ENCODE measurements at regions not wholly inside any gene's neighbourhood (a gene's known extent, or its start where the extent isn't known, plus 50 kb on each side); places are given as distances from the start of the nearest gene placed in this dataset.

DNA sequence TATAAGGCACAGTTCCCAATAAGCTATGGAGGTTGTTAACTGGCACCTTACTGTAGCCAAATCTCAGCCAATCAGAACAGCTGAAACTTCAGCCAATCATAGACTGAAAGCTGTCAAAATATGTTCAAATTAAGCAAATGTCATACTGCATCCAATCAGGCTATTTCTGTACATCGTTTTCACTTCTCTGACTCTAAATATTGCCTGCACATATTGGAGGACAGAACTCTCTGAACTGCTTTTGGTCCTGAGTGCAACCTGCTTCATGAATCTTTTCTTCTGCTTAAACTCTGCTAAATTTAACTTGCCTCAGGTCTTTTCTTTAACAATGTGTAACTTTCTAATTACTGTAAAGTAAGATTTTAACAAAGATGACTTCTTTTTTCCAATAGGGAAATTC is 1198.9 kb upstream of the PCDH7 start:
- Histone ChIP-seq H3K4me3 (ENCODE audit: control insufficient read depth in 1 of 7, extremely low read depth in 1 of 7, insufficient read depth in 4 of 7, low read depth in 2 of 7, low read length in 6 of 7) (no peak overlapping the region), H3K9me3 (ENCODE audit: control extremely low read depth in 1 of 5, control insufficient read depth in 4 of 5, insufficient read depth in 2 of 5, low read depth in 1 of 5, low read length in 4 of 5) (no peaks in the 10 kb centered on the region), H3K27me3 (replicated peaks in 2 of 5; ENCODE audit: control insufficient read depth in 4 of 5, insufficient read depth in 5 of 5, low read length in 4 of 5) (no peaks in the 10 kb centered on the region), H3K36me3 (ENCODE audit: control insufficient read depth in 4 of 4, insufficient read depth in 4 of 4, low read length in 3 of 4) (no peaks in the 10 kb centered on the region), H3K27ac (ENCODE audit: insufficient read depth in 1 of 2, low read depth in 1 of 2, low read length in 2 of 2, poor library complexity in 1 of 2, severe bottlenecking in 2 of 2) (no peak overlapping the region), H3K4me1 (ENCODE audit: control extremely low read depth in 1 of 4, control insufficient read depth in 4 of 4, insufficient read depth in 4 of 4, low read length in 3 of 4) (no peaks in the 10 kb centered on the region)
- ChIA-PET CTCF (no interaction called here), POLR2A (no interaction called here)
- DNase-seq, result no peak
- 73% methylated on average over 1 of the region's 1 CpG for WGBS (ENCODE audit: insufficient coverage)

DNA sequence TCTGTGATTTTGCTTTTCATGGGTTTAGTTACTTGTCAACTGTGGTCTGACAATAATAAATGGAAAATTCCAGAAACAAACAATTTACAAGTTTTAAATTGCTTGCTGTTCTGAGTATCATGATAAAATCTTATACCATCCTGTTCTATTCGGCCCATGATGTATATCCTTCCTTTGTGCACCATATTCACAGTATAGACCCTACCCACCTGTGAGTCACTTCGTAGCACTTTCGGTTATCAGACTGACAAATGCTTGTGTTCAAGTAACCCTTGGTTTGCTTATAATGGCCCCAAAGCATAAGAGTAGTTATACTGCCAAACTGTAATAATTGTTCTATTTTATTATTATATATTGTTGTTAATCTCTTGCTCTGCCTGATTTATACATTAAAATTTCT is 1183.4 kb upstream of the PCDH7 start:
- no peak for DNase-seq
- POLR2A ChIA-PET, result no interaction called here
- H3K4me3 ChIP-seq (ENCODE audit: control insufficient read depth in 1 of 7, extremely low read depth in 1 of 7, insufficient read depth in 4 of 7, low read depth in 2 of 7, low read length in 6 of 7), result no peak overlapping the region
- H3K4me1 ChIP-seq (ENCODE audit: control extremely low read depth in 1 of 4, control insufficient read depth in 4 of 4, insufficient read depth in 4 of 4, low read length in 3 of 4), result no peaks in the 10 kb centered on the region
- H3K27ac ChIP-seq (ENCODE audit: insufficient read depth in 1 of 2, low read depth in 1 of 2, low read length in 2 of 2, poor library complexity in 1 of 2, severe bottlenecking in 2 of 2), result no peak overlapping the region
- H3K36me3 ChIP-seq (ENCODE audit: control insufficient read depth in 4 of 4, insufficient read depth in 4 of 4, low read length in 3 of 4), result no peaks in the 10 kb centered on the region
- CTCF ChIA-PET, result no interaction called here
- WGBS (ENCODE audit: insufficient coverage), result 100% methylated on average over 2 of the region's 3 CpGs
- H3K27me3 ChIP-seq (replicated peaks in 2 of 5; ENCODE audit: control insufficient read depth in 4 of 5, insufficient read depth in 5 of 5, low read length in 4 of 5), result no peaks in the 10 kb centered on the region
- no peaks in the 10 kb centered on the region for H3K9me3 ChIP-seq (ENCODE audit: control extremely low read depth in 1 of 5, control insufficient read depth in 4 of 5, insufficient read depth in 2 of 5, low read depth in 1 of 5, low read length in 4 of 5)

DNA sequence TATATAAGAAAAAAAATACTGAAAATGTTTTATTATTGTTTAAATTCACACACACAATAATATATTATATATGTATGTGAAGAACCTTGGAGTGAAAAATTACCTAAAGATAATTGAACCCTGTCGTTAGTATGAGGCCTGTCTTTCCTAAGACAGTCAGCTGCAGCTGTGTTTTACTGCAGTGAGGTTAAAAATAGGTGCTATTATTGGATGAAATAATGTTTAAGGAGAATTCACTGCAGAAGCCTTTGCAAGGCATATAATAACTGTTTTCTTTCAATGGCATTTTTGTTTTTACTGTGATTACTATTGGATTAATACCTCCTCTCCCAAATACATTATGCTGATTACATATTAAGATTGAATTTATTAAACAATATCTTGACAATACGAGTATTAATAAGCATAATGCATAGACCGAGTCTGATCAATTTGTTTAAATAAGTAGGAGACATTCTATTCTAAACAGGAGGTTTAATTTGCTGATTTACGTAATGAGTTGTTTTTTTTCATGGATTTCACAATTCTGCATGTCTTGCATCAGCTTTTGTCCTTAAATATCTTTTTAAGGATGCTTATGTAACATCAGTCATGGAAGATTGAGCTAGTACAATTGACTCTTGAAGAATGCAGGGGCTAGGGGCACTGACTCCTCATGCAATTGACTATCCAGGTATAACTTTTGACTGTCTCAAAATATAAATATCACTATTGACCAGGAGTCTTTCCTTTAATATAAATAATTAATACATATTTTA is 1181.1 kb upstream of the PCDH7 start:
- Histone ChIP-seq H3K4me1 (ENCODE audit: control extremely low read depth in 1 of 4, control insufficient read depth in 4 of 4, insufficient read depth in 4 of 4, low read length in 3 of 4) (no peaks in the 10 kb centered on the region), H3K4me3 (ENCODE audit: control insufficient read depth in 1 of 7, extremely low read depth in 1 of 7, insufficient read depth in 4 of 7, low read depth in 2 of 7, low read length in 6 of 7) (no peak overlapping the region), H3K27ac (ENCODE audit: insufficient read depth in 1 of 2, low read depth in 1 of 2, low read length in 2 of 2, poor library complexity in 1 of 2, severe bottlenecking in 2 of 2) (no peak overlapping the region), H3K9me3 (ENCODE audit: control extremely low read depth in 1 of 5, control insufficient read depth in 4 of 5, insufficient read depth in 2 of 5, low read depth in 1 of 5, low read length in 4 of 5) (peaks cover 0 to 2% (median 0%) of the 10 kb centered on the region in 5 experiments), H3K36me3 (ENCODE audit: control insufficient read depth in 4 of 4, insufficient read depth in 4 of 4, low read length in 3 of 4) (no peaks in the 10 kb centered on the region), H3K27me3 (replicated peaks in 2 of 5; ENCODE audit: control insufficient read depth in 4 of 5, insufficient read depth in 5 of 5, low read length in 4 of 5) (no peaks in the 10 kb centered on the region)
- ChIA-PET CTCF (no interaction called here), POLR2A (no interaction called here)
- DNase-seq, result no peak
- WGBS (ENCODE audit: insufficient coverage), result 71% methylated on average over 1 of the region's 4 CpGs

DNA sequence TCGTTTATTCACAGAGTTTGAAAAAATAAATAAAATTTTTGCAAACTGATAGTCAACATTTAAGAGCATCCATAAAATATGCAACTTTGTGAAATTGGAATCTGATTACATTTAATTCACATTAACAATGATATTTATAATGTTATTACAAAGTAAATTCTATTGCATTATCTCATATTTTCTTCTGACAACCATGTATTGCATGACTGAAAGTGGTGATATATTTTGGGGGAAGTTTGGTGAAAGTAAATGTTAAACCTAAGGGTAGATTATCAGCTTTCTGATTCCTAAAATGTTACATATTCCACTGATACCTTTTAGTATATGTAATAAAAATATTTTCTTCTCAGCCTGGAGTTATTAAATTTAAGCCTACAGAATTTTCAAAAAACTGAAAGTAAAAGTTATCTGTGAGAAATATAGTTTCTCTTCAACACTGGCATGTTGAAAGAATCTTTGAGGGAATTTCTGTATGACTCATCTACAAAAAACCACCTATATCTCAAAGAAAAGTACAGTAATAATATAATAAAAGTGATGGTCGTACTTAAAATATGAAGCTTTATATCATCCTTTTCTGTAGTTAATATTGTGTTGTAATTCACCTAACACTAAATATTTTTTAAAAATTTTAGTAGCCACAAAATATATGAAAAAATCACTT is 1179.6 kb upstream of the PCDH7 start:
- no peak overlapping the region for H3K4me3 ChIP-seq (ENCODE audit: control insufficient read depth in 1 of 7, extremely low read depth in 1 of 7, insufficient read depth in 4 of 7, low read depth in 2 of 7, low read length in 6 of 7)
- DNase-seq, result no peak
- no peaks in the 10 kb centered on the region for H3K4me1 ChIP-seq (ENCODE audit: control extremely low read depth in 1 of 4, control insufficient read depth in 4 of 4, insufficient read depth in 4 of 4, low read length in 3 of 4)
- H3K27ac ChIP-seq (ENCODE audit: insufficient read depth in 1 of 2, low read depth in 1 of 2, low read length in 2 of 2, poor library complexity in 1 of 2, severe bottlenecking in 2 of 2), result no peak overlapping the region
- ChIA-PET CTCF (no interaction called here), POLR2A (no interaction called here)
- H3K9me3 ChIP-seq (ENCODE audit: control extremely low read depth in 1 of 5, control insufficient read depth in 4 of 5, insufficient read depth in 2 of 5, low read depth in 1 of 5, low read length in 4 of 5), result peaks cover 0 to 2% (median 0%) of the 10 kb centered on the region in 5 experiments
- H3K27me3 ChIP-seq (replicated peaks in 2 of 5; ENCODE audit: control insufficient read depth in 4 of 5, insufficient read depth in 5 of 5, low read length in 4 of 5), result no peaks in the 10 kb centered on the region
- no CpG with 5 or more reads among the region's 2 CpGs for WGBS (ENCODE audit: insufficient coverage)
- H3K36me3 ChIP-seq (ENCODE audit: control insufficient read depth in 4 of 4, insufficient read depth in 4 of 4, low read length in 3 of 4), result no peaks in the 10 kb centered on the region

DNA sequence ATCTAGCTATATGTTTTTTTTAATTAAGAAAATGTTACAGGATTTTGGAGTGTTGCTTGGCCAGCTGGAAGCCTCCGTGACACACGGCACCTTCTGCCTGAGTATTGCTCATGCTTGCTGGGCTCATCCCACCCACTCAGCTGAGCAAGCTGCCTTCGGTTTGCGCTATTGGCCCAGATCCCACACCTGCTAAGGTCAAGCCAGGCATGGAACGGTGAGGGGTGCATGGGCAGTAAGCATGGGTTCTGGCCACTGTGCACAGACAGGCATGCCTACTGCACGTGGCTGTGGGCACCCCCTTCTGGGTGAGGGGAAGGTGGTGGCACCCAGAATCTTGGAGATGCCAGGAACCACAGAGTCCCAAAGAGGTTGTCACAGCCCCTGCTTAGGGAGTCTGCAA is 1178.4 kb upstream of the PCDH7 start:
- no peaks in the 10 kb centered on the region for H3K36me3 ChIP-seq (ENCODE audit: control insufficient read depth in 4 of 4, insufficient read depth in 4 of 4, low read length in 3 of 4)
- H3K27me3 ChIP-seq (replicated peaks in 2 of 5; ENCODE audit: control insufficient read depth in 4 of 5, insufficient read depth in 5 of 5, low read length in 4 of 5), result no peaks in the 10 kb centered on the region
- WGBS (ENCODE audit: insufficient coverage), result 100% methylated on average over 6 of the region's 6 CpGs
- peaks cover 0 to 2% (median 0%) of the 10 kb centered on the region in 5 experiments for H3K9me3 ChIP-seq (ENCODE audit: control extremely low read depth in 1 of 5, control insufficient read depth in 4 of 5, insufficient read depth in 2 of 5, low read depth in 1 of 5, low read length in 4 of 5)
- H3K4me1 ChIP-seq (ENCODE audit: control extremely low read depth in 1 of 4, control insufficient read depth in 4 of 4, insufficient read depth in 4 of 4, low read length in 3 of 4), result no peaks in the 10 kb centered on the region
- H3K4me3 ChIP-seq (ENCODE audit: control insufficient read depth in 1 of 7, extremely low read depth in 1 of 7, insufficient read depth in 4 of 7, low read depth in 2 of 7, low read length in 6 of 7), result no peak overlapping the region
- DNase-seq, result no peak
- ChIA-PET POLR2A (no interaction called here), CTCF (no interaction called here)
- no peak overlapping the region for H3K27ac ChIP-seq (ENCODE audit: insufficient read depth in 1 of 2, low read depth in 1 of 2, low read length in 2 of 2, poor library complexity in 1 of 2, severe bottlenecking in 2 of 2)

DNA sequence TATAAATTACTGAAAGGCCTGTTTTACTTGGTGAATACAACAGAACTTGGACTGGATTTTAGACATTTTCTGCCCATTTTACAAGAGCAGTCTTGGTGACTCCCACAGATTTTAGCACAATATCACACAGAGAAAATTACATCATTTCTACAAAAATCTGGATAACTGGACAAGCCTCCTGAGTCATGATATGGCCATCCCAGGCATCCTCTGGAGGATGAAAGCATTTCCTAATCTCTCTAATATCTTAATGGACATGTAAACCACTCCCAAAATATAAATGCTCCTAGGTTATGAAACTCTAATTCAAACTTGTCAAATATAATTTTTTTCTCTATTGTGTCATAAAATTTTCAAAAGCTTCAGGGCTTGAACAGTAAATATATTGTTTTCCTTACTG is 1170.8 kb upstream of the PCDH7 start:
- no peaks in the 10 kb centered on the region for H3K36me3 ChIP-seq (ENCODE audit: control insufficient read depth in 4 of 4, insufficient read depth in 4 of 4, low read length in 3 of 4)
- DNase-seq, result no peak
- H3K9me3 ChIP-seq (ENCODE audit: control extremely low read depth in 1 of 5, control insufficient read depth in 4 of 5, insufficient read depth in 2 of 5, low read depth in 1 of 5, low read length in 4 of 5), result no peaks in the 10 kb centered on the region
- H3K4me1 ChIP-seq (ENCODE audit: control extremely low read depth in 1 of 4, control insufficient read depth in 4 of 4, insufficient read depth in 4 of 4, low read length in 3 of 4), result no peaks in the 10 kb centered on the region
- ChIA-PET CTCF (no interaction called here), POLR2A (no interaction called here)
- H3K4me3 ChIP-seq (ENCODE audit: control insufficient read depth in 1 of 7, extremely low read depth in 1 of 7, insufficient read depth in 4 of 7, low read depth in 2 of 7, low read length in 6 of 7), result no peak overlapping the region
- H3K27ac ChIP-seq (ENCODE audit: insufficient read depth in 1 of 2, low read depth in 1 of 2, low read length in 2 of 2, poor library complexity in 1 of 2, severe bottlenecking in 2 of 2), result no peak overlapping the region
- H3K27me3 ChIP-seq (replicated peaks in 2 of 5; ENCODE audit: control insufficient read depth in 4 of 5, insufficient read depth in 5 of 5, low read length in 4 of 5), result no peaks in the 10 kb centered on the region

DNA sequence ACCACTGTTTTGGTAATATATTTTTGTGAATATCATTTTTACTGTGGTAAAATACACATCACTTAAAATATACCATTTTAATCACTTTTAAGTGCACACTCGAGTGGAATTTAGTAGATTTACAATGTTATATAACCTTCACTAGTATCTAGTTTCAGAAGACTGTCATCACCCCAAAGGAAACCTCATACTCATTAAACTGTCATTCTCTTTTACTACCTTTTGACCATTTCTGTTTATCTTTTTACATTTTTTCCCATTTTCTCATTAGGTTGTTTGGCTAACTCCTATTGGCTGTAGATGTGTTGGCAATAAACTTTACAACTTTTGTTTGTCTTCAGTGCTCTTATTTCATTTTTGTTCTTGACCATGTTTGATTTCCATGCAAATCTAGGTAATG is 1168.3 kb upstream of the PCDH7 start:
- DNase-seq, result no peak
- Histone ChIP-seq H3K4me3 (ENCODE audit: control insufficient read depth in 1 of 7, extremely low read depth in 1 of 7, insufficient read depth in 4 of 7, low read depth in 2 of 7, low read length in 6 of 7) (no peak overlapping the region), H3K27ac (ENCODE audit: insufficient read depth in 1 of 2, low read depth in 1 of 2, low read length in 2 of 2, poor library complexity in 1 of 2, severe bottlenecking in 2 of 2) (no peak overlapping the region), H3K27me3 (replicated peaks in 2 of 5; ENCODE audit: control insufficient read depth in 4 of 5, insufficient read depth in 5 of 5, low read length in 4 of 5) (no peaks in the 10 kb centered on the region), H3K9me3 (ENCODE audit: control extremely low read depth in 1 of 5, control insufficient read depth in 4 of 5, insufficient read depth in 2 of 5, low read depth in 1 of 5, low read length in 4 of 5) (no peaks in the 10 kb centered on the region), H3K36me3 (ENCODE audit: control insufficient read depth in 4 of 4, insufficient read depth in 4 of 4, low read length in 3 of 4) (no peaks in the 10 kb centered on the region), H3K4me1 (ENCODE audit: control extremely low read depth in 1 of 4, control insufficient read depth in 4 of 4, insufficient read depth in 4 of 4, low read length in 3 of 4) (no peaks in the 10 kb centered on the region)
- WGBS (ENCODE audit: insufficient coverage), result 60% methylated on average over 1 of the region's 1 CpG
- POLR2A ChIA-PET, result no interaction called here
- CTCF ChIA-PET, result no interaction called here
